Suppressor macrophage (primary cell): ENCODE measurements at regions not wholly inside any gene's neighbourhood (a gene's known extent, or its start where the extent isn't known, plus 50 kb on each side); places are given as distances from the start of the nearest gene placed in this dataset.

ENCODE experiments used
- DNase-seq, 4 experiments: peaks; one replicate each; pipeline ENCODE4 v3.0.0-alpha.2; 2020 to 2022

DNA sequence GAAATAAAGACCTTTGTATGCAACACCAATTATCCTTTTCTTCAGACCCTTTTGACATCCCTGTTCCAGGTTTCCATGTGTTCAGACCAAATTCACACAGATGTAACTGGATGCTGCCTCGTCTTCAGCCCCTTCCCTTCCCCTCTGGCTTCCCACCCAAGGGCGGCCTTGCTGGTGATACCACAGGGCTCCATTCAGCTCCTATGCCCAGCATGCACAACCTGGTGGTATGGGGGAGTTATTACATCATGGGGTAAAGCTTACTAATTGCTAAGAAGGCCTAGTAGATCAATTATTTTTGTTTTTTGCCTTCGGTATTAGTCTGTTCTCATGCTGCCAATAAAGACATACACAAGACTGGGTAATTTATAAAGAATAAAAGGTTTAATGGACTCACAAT is 317.0 kb upstream of the CXXC4 start:
- DNase-seq, result no peak

DNA sequence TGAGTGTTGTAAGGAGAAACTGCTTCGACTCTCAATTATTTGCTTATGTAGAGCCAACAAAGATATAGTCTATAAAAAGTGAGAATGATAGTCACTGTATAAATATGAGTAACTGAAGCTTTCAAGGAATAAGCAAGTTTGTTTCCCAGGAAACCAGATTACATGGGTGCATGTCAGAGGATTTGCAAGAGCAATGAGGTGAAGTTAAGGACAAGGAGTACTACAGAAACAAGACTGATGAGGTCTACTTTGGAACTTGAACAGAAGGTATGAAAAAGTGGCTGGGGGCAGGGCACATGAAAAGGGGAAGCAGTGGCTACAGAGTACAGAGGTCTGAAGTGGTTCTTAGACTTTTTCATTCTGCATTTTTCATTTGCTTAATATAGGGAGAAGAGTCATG is 321.0 kb upstream of the CXXC4 start:
- no peak for DNase-seq

DNA sequence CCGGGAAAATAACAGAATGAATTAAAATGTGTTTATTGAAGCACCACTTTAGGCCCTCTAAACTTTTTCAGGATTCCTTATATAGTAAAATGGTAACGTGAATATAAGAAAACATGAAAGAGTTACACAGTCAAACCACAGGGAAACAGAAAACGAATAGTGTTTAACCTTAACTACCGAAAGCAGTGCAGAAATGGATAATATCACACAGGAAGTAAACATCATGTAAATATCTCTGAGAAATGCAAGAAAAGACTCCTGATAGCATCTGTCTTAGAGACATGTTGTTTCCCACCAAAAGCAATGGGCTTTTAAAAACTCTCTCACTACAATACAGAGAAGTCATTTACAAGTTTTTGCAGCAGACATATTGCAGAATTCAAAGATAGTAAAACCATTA is 323.9 kb upstream of the CXXC4 start:
- DNase-seq, result no peak

DNA sequence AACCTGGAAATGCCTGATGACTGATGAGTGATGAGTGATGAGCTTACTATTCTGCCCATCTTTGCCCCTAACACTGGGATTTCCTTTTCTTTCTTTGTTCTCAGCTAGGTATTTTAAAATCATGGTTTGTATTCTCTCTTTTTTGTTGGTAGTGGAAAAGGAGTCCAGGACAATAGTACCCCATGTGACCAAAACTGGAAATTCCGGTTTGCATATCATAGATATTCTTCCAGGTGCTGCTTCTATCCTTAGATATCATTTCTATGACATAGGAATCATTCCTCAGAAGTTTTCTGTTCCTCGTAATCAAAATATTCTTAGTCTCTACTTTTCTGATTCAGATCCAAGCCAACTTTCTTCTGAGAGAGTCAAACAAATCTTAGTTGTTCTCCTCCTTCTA is 320.5 kb upstream of the TET2 start:
- DNase-seq, result no peak

DNA sequence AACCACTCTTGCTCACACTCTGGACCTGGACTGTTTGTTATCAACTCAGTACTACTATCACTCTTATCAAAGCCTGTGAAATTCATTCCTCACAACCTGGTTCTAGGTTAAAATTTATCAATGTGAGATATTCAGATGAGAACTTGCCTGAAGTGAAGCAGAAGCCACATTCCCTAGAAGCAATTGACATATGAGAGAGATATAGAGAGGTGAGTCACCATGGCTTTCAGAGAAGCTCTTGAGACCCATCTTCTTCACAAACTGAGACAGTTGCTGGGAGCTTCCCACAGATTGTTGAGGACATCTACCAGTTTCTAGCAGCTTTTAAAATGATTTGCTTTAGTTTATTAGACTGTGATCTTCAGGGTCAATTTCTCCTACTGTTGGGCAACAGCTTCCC is 316.9 kb upstream of the TET2 start:
- DNase-seq, result no peak

DNA sequence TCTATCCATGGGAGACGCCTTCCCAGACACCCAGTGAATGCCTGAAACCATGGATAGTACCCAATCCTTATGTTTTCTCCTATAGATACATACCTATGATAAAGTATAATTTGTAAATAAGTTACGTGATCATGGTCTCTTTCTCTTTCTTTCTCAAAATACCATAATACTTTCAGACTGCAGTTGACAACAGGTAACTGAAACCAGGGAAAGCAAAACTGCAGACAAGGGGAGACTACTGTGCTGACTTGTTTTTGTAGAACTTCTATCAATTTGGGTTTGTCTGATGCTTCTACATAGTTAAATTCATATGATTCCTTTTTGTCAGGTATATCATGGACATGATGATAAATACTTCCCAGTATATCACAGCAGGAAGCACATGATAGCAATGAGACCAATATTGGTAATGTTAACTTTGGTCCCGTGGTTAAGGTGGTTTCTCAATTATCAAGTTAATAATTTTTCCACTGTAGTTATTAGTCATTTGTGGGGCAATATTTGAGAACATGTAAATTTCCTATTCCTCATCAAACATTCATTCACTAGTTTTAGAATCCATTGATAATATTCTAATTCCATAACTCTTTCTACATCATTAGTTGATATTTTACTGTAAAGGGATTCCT is 298.0 kb upstream of the TET2 start:
- DNase-seq, result no peak

DNA sequence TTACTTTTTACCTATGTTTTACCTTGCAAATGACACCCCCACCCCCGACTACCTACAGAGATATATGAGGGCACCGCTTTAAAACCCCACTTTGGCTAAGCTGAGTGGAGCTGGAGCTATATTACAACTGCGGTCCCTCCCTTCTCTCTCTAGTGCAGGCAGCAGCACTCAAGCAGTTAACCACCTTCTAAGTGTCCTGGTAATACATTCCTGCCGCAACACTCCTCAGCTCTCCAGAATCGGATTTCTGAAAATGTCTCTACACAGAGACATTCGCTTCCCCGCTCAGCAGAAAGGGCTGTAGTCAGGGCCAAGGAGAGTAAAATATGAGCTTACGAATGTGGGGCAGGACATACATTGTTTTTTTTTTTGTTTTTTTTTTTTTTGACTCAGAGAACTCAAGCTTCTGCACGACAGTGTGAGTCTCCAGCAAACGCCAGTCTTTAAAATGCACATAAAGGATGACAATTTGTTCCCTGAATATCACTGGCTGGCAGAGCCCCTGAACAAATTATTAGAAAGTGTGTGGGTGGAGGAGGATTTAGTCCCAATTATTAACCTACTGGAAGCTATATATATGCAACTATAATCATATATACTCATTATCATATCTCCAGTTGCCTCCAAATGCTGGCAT is 287.0 kb upstream of the TET2 start:
- no peak for DNase-seq

DNA sequence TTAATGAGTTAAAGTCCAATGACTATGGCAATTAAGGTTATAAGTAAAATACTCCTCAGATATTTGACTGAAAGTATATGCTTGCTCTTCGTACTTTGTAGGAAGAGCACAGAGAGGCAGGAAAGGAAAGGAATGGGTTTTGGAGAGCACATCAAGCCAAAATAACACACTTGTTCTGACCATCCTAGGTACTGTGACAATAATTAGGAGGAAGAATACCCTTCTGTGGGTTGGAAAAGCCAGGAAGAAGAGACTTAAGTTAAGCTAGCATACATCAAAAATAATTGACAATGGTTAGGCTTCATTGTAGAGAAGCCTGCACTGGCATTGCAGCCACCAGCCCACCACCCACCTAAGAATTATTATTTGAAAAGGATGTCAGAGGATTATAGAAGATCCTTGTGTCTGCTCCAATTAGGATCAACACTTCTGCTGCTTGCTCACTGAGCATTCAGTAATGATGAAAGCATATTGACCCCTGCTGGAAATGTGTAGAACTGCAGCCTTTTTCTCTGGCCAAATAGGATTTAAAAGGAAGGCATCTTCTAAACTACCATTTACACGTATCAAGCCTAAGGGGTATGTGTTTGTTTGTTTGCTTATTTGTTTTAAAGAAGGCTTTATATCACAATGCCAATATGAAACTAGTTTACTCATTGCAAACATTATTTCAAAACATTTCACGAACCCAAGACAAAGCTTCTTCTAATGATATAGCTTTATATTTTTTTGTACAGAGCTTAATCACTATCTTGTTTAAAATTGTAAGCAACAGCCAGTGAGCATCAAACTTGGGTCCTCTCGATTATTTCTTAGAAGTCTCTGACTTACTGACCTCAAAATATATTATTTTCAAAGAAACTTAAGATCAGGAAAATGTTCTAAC is 286.2 kb upstream of the TET2 start:
- DNase-seq, result peak; percentile 84 to 87 (median 86)

DNA sequence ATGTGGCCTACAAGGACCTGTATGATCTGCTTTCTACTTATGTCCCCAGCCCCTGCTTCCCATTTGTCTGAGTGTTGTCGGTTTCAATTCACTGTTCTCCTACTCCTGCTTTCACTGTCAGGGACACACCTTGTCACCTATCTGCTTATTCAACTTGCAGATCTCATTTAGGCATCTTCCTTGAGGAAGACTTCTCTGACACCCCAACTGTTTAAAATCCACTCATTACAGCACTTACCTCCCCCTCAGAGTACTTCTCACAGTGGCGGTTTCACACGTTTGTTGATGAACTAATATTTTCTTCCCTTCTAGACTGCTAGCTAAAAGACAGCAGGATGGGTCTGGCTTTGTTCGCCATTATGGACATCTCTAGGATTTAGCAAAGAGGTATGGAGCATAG is 279.9 kb upstream of the TET2 start:
- no peak for DNase-seq

DNA sequence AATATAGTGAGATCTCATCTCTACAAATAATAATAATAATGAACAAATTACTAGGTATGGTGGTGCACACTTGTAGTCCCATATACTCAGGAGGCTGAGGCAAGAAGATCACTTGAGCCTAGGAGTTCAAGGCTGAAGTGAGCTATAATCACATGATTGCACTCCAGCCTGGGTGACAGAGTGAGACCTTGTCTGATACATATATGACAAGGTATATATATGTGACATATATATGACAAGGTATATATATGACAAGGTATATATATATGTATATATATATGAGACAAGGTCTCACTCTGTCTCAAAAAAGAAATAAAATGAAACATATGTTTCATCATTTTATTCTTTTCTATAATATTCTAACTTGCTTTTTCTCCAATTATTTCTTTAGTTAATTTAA is 278.1 kb upstream of the TET2 start:
- DNase-seq, result no peak

DNA sequence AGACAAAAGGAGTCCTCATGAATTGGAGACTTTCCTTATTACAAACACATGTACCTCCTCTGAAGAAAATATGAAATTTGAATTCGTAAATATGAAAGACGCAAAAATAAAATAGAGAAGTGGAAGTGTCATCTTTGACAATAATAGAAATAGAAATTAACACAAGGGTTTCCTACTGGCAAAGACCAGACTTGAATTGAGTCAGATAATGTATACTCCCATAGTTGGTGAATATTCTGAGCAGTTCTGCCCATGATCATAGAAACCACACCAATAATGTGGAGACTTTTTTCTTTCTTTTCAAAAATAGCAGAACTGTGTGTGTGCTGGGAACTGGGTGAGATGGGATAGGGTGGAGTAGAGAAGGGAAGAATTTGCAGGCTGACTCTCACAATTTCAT is 277.7 kb upstream of the TET2 start:
- DNase-seq, result peak in 2 of 4 experiments; percentile 36 to 43

DNA sequence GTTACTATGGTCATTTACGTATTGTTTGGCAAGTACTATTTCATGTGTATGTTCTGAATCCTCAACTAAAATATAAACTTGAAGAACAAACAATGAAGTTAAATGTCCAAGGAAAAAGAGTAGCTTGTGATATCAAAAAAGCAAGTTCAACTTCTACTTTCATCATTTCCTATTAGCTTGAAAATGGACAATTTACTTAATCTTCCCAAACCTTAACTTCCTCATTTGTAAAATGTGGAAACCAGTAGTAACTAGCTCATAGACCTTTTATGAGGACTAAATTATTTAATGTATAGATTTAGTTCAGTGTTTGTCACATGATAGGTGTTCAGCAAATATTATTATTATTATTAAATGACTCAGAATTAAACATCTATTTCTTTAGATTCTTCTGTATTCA is 276.8 kb upstream of the TET2 start:
- DNase-seq, result peak in 2 of 4 experiments; percentile 60 to 62

DNA sequence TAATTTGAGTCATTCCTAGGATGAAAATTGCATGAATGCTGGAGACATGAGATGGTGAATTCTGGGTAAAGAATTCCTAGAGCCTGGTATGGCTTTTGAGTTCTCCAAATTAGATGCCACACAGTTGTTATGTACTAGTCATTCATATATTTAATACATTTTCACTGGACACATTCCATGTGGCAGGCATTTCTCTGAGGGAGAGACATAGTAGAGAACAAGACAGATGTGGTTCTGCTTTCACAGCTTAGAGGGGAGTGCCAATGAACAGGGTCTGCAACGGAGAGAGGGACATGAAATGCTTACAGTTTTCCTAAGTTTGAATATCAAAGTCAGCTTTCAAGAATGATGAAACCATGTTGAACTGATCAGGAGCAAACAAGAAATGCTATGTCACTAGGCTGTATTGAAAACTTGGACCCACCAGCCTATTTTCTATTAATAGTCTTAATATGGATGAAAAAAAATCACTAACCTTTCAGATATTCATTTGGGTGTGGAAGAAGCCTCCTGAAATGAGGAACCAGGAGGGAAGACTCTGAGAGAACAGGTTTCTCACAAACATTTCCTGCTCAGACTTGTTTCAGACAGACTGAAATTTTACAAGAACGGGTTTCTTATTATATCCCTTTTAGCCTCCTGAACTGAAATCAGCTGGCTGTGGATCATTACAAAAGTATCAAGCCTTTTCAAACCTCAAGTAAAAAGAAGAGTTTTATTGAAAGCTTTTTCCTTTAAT is 276.0 kb upstream of the TET2 start:
- no peak for DNase-seq

DNA sequence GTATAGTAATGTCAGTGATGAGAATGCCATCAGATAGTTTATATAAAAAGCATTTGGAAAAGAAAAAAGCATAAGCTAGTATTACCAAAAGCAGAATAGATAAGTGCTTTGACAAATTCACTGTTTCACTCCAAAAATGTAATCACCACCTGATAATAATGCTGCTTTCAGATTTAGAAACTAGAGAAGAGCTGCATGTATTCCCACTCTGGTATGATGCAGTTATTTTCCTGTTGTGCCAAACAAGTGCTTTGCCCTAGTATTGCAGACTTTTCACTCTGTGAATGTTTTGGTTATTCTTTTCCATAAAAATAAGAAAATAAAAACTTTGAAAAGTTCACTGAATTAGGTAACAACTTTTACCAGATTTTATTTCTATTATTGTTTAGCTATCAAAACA is 267.7 kb upstream of the TET2 start:
- no peak for DNase-seq

DNA sequence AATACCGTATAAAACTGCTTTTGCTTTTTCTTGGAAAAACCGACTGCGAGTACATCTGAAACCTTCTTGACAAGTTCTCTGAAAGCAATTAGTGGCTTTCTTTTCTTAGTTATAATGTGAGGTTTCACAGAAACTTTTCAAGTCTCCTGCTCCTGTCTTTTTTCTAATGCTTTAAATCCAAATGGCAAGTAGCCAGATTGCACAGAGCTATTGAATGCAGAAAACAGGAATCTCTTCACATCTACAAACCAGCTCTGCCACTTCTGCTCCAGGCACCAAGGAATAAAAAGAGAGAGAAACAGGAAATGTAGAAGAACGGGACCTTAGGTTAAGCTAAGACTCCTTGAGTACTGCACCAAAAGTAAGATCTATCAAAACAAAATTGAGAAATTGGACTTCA is 267.3 kb upstream of the TET2 start:
- DNase-seq, result peak in 1 of 4 experiments; percentile 28

DNA sequence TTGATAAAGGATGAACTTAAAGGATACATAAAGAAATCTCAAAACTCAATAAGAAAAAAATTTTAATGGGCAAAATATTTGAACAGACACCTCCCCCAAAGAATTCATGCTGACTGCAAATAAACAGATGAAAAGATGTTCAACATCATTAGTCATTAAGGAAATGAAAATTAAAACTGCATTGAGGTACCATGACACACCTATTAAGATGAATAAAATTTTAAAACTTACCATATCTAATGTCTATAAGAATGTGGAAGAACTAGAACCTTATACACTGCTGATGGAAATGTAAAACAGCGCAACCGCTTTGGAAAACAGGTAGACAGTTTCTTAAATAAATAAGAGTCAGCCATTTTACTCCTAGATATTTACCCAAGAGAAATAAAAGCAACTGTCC is 266.8 kb upstream of the TET2 start:
- DNase-seq, result no peak

DNA sequence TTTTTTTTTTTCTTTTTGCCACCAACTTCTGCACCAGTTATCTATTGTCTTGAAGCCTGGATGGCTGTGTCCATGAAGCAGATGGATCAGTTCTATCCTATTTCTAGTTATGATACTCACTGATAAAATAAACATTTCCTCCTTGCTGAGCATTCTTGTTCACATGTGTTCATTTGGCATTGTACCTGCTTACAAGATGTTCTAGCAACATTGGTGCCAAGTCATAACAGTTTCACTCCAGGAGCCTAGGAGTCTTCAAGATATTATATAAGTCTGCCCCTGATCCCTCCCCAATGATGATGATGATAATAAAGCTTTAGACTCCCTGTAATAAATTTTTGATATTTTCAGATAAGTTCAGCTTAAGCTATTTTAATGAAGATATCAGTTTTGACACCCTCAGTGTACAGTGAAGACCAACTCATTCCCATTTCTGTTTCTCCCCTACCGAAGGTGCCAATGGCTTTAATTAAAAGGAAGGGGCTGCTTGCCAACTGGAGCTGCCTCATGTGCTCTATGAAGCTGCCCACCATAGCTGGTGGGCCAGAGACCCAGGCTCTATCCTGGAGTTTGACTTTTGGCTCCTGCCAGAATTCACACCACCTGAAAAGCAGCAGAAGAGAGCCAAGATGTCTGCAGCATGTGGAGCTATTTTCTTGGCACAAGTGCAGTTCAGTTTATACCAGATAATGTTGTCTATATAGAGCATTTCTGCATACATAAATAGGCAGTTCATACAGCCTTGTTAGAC is 265.4 kb upstream of the TET2 start:
- DNase-seq, result no peak

DNA sequence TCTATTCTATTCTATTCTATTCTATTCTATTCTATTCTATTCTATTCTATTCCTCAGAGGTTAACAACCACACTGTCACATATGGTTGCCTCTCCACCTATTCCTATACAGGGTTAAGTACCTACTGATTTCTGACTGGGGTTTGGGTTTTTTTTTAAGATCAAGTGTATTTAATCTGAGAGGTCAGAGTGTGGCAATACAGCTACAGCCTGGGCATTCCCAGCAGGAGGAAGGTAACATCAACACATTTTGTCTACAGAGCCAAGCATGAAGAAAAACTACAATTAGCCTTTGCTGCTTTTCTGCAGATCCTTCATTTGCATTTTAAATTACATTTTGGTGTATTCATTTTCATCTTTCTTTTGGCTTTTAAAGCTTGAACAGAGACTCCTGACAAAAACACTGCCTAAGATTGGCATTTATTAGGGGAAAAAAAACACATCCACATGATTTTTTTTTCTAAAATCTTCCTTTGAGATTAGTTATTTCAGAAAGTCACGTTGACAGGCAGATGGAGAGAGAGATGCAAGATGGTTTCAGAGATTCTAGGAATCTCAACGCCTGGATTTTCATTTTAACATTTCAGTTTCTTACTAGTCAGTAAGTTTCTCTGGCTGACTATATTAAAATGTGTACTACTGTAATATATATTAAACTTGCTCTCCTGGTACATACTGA is 255.9 kb upstream of the TET2 start:
- DNase-seq, result no peak

DNA sequence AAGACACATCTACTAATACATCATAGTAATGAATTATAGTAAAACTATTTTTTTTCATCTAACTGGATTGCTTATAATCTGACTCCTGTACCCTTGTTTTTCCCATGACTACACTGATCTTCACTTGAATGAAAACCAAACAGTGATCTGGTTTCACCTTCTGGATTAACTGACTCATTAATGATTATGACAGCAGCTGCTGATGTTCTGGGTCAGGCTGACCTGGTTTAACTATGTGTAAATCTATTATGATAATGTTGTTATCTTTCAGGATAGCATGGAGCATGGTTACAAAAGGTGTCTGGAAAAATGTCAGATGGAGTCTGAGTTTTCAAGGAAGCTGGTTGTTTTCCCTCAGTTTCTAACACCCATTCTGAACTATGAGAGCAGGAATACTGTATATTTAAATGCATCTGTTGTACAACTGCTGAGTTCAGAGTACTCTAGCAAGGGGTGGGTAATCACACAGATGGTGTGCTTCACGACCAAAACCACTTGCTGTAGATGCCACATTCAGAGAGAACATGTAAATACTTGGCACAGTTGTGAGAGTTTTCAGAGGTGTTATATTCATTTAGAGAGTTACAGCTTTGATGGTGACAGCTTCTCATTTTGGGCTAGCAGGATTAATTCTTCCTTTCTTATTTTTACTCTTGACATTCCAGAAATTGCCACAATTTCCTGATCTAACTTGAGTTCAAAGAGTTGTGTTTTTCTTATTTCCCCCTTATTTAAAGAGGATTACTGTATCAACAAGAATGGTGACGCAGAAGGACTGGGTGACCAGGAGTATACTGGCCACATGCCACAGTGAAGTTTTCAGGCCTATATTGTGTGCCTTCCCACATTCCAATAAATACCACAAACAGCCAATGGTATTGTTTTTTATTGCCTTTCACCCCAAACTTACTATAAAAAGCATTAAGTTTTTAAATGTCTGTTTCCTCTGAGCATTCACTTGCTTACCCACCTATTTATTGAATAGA is 249.7 kb upstream of the TET2 start:
- DNase-seq, result no peak

DNA sequence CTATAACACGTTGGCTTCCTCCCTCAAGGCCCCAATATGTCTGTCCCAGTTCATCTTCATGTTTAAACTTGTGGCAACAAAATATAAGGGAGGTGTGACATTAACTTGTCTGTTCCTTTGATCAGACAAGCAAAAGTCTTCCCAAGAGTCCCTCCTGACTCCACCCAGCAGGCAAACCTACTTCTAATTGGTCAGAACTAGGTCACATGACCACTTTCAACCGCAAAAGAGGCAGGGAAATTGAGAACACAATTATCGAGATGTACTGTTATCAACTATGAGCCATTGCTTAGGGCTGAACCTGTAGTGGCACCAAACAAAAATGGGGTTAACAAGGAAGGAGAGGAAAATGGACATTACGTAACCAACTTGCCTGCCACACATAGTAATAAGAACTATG is 246.8 kb upstream of the TET2 start:
- DNase-seq, result no peak
